ENCODE measurements at regions not wholly inside any gene's neighbourhood (a gene's known extent, or its start where the extent isn't known, plus 50 kb on each side); places are given as distances from the start of the nearest gene placed in this dataset.

- TF ChIP-seq, protein P1, sequence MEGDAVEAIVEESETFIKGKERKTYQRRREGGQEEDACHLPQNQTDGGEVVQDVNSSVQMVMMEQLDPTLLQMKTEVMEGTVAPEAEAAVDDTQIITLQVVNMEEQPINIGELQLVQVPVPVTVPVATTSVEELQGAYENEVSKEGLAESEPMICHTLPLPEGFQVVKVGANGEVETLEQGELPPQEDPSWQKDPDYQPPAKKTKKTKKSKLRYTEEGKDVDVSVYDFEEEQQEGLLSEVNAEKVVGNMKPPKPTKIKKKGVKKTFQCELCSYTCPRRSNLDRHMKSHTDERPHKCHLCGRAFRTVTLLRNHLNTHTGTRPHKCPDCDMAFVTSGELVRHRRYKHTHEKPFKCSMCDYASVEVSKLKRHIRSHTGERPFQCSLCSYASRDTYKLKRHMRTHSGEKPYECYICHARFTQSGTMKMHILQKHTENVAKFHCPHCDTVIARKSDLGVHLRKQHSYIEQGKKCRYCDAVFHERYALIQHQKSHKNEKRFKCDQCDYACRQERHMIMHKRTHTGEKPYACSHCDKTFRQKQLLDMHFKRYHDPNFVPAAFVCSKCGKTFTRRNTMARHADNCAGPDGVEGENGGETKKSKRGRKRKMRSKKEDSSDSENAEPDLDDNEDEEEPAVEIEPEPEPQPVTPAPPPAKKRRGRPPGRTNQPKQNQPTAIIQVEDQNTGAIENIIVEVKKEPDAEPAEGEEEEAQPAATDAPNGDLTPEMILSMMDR (IDR thresholded peaks at IDR 0.05; ENCODE audit: control extremely low read depth in 1 of 3, insufficient read depth in 1 of 3, low read depth in 1 of 3, low read length in 3 of 3) = no peak
- TF ChIP-seq EP300 (IDR thresholded peaks at IDR 0.05; ENCODE audit: borderline replicate concordance in 1 of 2, low read depth in 2 of 2, low read length in 2 of 2) (no peak), POLR2A (IDR thresholded peaks at IDR 0.05; ENCODE audit: control extremely low read depth in 1 of 2, low read depth in 2 of 2, low read length in 2 of 2) (no peak), RXRA (IDR thresholded peaks at IDR 0.05; ENCODE audit: insufficient read depth, low read depth, low read length) (no peak), EZH2 (IDR thresholded peaks at IDR 0.05; ENCODE audit: low read depth, low read length, severe bottlenecking) (no peak), YY1 (IDR thresholded peaks at IDR 0.05; ENCODE audit: low read depth, low read length) (no peak), BRCA1 (IDR thresholded peaks at IDR 0.05; ENCODE audit: low read depth, low read length) (no peak), NRF1 (IDR thresholded peaks at IDR 0.05; ENCODE audit: low read depth, low read length) (no peak), TBP (IDR thresholded peaks at IDR 0.05; ENCODE audit: low read depth, low read length) (no peak)
Observed at GRCh38 chr3:105259496-105259895, 107.2 kb upstream of the ALCAM start.
